Trophoblast cell (in vitro differentiated cells and primary cell): ENCODE measurements at regions not wholly inside any gene's neighbourhood (a gene's known extent, or its start where the extent isn't known, plus 50 kb on each side); places are given as distances from the start of the nearest gene placed in this dataset.
A peak's percentile ranks its signal among the peaks of the same experiment; 100 is the strongest.

Experiments used
- DNase-seq, 2 donors: peaks; one replicate each; pipeline ENCODE4 v3.0.0-alpha.2; 2016
- H2AFZ ChIP-seq: 2 replicates; pipeline ENCODE4 v1.6.1; 2013; ENCODE audit warnings: low read length, moderate library complexity, mild to moderate bottlenecking; ENCODE audit not compliant: insufficient read depth, poor library complexity
- H2AK5ac ChIP-seq: 2 replicates; pipeline ENCODE4 v1.6.1; 2013; ENCODE audit warnings: mild to moderate bottlenecking, low read length
- H2BK120ac ChIP-seq: 2 replicates; pipeline ENCODE4 v1.6.1; 2013; ENCODE audit warnings: low read length, mild to moderate bottlenecking, moderate library complexity; ENCODE audit not compliant: insufficient read depth, poor library complexity
- H2BK12ac ChIP-seq: 2 replicates; pipeline ENCODE4 v1.6.1; 2013; ENCODE audit warnings: mild to moderate bottlenecking, low read length, moderate library complexity
- H2BK5ac ChIP-seq: 2 replicates; pipeline ENCODE4 v1.6.1; 2013; ENCODE audit warnings: low read length, low read depth, moderate library complexity, mild to moderate bottlenecking; ENCODE audit not compliant: poor library complexity
- H3K14ac ChIP-seq: 2 replicates; pipeline ENCODE4 v1.6.1; 2013; ENCODE audit warnings: mild to moderate bottlenecking, low read length
- H3K18ac ChIP-seq: 2 replicates; pipeline ENCODE4 v1.6.1; 2013; ENCODE audit warnings: mild to moderate bottlenecking, low read length
- H3K23ac ChIP-seq: 2 replicates; pipeline ENCODE4 v1.6.1; 2013; ENCODE audit warnings: low read length
- H3K27ac ChIP-seq: 2 replicates; pipeline ENCODE4 v1.5.1; 2013; ENCODE audit warnings: low read depth, mild to moderate bottlenecking, inconsistent platforms, low read length, moderate library complexity
- H3K27me3 ChIP-seq: 2 replicates; pipeline ENCODE4 v1.6.1; 2013; ENCODE audit warnings: inconsistent platforms, mild to moderate bottlenecking, low read length, moderate library complexity; ENCODE audit not compliant: insufficient read depth
- H3K36me3 ChIP-seq, 2 experiments: 1 replicate in 1 of 2; 2 replicates in 1 of 2; pipeline ENCODE4 v1.6.1; 2013; ENCODE audit warnings: low read length in 2 of 2, mild to moderate bottlenecking in 2 of 2, moderate library complexity in 1 of 2; ENCODE audit not compliant: insufficient read depth in 2 of 2, control insufficient read depth in 1 of 2
- H3K4ac ChIP-seq: 2 replicates; pipeline ENCODE4 v1.6.1; 2013; ENCODE audit warnings: low read depth, mild to moderate bottlenecking, low read length, moderate library complexity
- H3K4me1 ChIP-seq, 2 experiments: 1 replicate in 1 of 2; 2 replicates in 1 of 2; pipeline ENCODE4 v1.6.1; 2013; ENCODE audit warnings: low read length in 2 of 2, mild to moderate bottlenecking in 2 of 2, moderate library complexity in 1 of 2; ENCODE audit not compliant: insufficient read depth in 2 of 2, control insufficient read depth in 1 of 2
- H3K4me2 ChIP-seq: 2 replicates; pipeline ENCODE4 v1.6.1; 2013; ENCODE audit warnings: inconsistent platforms, mild to moderate bottlenecking, low read length, moderate library complexity
- H3K4me3 ChIP-seq: 2 replicates; pipeline ENCODE4 v1.5.1; 2013; ENCODE audit warnings: mild to moderate bottlenecking, low read depth, low read length, inconsistent platforms
- H3K79me1 ChIP-seq: one replicate; pipeline ENCODE4 v1.6.1; 2013; ENCODE audit warnings: low read length
- H3K79me2 ChIP-seq: 2 replicates; pipeline ENCODE4 v1.6.1; 2013; ENCODE audit warnings: low read length, mild to moderate bottlenecking; ENCODE audit not compliant: control insufficient read depth, insufficient read depth, poor library complexity
- H3K9ac ChIP-seq: 2 replicates; pipeline ENCODE4 v1.6.1; 2013; ENCODE audit warnings: mild to moderate bottlenecking, low read length
- H3K9me3 ChIP-seq: 2 replicates; pipeline ENCODE4 v1.6.1; 2013; ENCODE audit warnings: low read depth, mild to moderate bottlenecking, control low read depth, inconsistent platforms, low read length; ENCODE audit not compliant: insufficient read depth
- H4K12ac ChIP-seq: 2 replicates; pipeline ENCODE4 v1.6.1; 2013; ENCODE audit warnings: low read depth, mild to moderate bottlenecking, low read length, moderate library complexity
- H4K8ac ChIP-seq: 2 replicates; pipeline ENCODE4 v1.6.1; 2013; ENCODE audit warnings: low read depth, mild to moderate bottlenecking, low read length, moderate library complexity
- H4K91ac ChIP-seq: one replicate; pipeline ENCODE4 v1.6.1; 2013; ENCODE audit warnings: low read depth, mild to moderate bottlenecking, low read length, moderate library complexity
- WGBS: extraction: QIAGEN DNeasy Blood & Tissue Kit; methylation state at CpG from one replicate; pipeline ENCODE4 v1.1.7; 2013; ENCODE audit warnings: missing lambda C conversion rate; ENCODE audit not compliant: insufficient read length, insufficient coverage; ENCODE audit errors: extremely low coverage; 5-methylcytosine and 5-hydroxymethylcytosine counted together

DNA sequence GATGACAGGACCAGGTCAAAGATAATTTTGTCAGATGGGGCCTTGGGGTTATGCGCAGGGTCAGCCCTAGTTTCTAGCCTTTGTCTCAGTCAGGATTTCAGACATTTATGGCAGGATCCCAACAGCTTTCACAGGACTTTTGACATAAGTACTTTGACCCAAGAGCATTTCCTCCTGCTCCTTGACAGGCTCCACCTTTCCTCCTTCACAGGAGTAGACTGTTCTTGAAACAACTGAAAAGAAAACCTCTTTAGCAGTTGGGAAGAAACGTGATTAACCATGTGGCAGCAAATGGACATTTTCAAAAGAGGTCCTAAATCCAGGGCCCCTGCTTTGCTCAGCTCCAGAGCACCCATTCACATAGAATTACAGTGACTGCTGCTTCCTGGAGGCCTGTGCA lies 120.4 kb upstream of the MAP3K7 start:
- Histone ChIP-seq H3K27me3 (no peaks in the 10 kb centered on the region), H3K18ac (no peak overlapping the region)
- WGBS, result no CpG with 5 or more reads among the region's 2 CpGs

GRCh38 chr6:90703336-90703735 lies 116.5 kb upstream of the MAP3K7 start:
- Histone ChIP-seq H3K79me2 (no peaks in the 10 kb centered on the region), H3K36me3 (no peaks in the 10 kb centered on the region), H3K4me3 (no peak overlapping the region), H3K27ac (no peak overlapping the region), H3K9me3 (no peaks in the 10 kb centered on the region), H2BK12ac (no peak overlapping the region), H2BK5ac (no peak overlapping the region), H3K27me3 (no peaks in the 10 kb centered on the region), H4K8ac (no peak overlapping the region), H3K9ac (no peak overlapping the region), H3K79me1 (no peaks in the 10 kb centered on the region), H4K12ac (no peak overlapping the region), H2AK5ac (no peak overlapping the region), H3K23ac (no peak overlapping the region), H2BK120ac (no peak overlapping the region), H4K91ac (no peak overlapping the region), H3K14ac (no peak overlapping the region), H3K4me1 (no peaks in the 10 kb centered on the region), H3K4ac (no peak overlapping the region), H3K18ac (no peak overlapping the region), H3K4me2 (no peak overlapping the region), H2AFZ (no peak overlapping the region)
- WGBS, result no CpG with 5 or more reads among the region's 7 CpGs
- no peak for DNase-seq

More for the DNA sequence above, 120.4 kb upstream of the MAP3K7 start:
- Histone ChIP-seq H3K36me3 (no peaks in the 10 kb centered on the region), H2AK5ac (no peak overlapping the region), H3K4me2 (no peak overlapping the region), H3K27ac (no peak overlapping the region), H3K9me3 (no peaks in the 10 kb centered on the region), H4K12ac (no peak overlapping the region), H3K79me2 (no peaks in the 10 kb centered on the region), H3K9ac (no peak overlapping the region), H3K4ac (no peak overlapping the region), H2AFZ (no peak overlapping the region), H4K8ac (no peak overlapping the region), H3K4me1 (no peaks in the 10 kb centered on the region), H2BK5ac (no peak overlapping the region), H3K79me1 (no peaks in the 10 kb centered on the region), H4K91ac (no peak overlapping the region), H2BK120ac (no peak overlapping the region), H3K14ac (no peak overlapping the region), H3K4me3 (no peak overlapping the region), H3K23ac (no peak overlapping the region), H2BK12ac (no peak overlapping the region)
- DNase-seq, result no peak

DNA sequence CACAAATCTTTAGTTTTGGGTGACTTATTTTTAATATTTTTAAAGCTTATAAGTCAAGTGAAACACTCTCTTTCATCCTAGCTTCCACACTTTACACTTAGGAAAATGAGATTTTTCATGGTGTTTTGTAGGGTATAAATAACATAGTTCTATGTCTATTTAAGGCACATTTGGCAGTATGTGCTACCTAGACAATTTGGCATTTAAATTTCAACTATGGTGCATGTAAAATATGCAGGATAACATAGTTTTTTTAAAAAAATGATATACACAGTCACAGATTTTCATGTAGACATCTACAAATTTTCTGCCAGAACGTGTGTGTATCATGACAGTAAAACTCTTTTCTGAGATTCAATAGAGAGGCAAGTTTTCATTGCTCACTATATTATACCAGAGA lies 115.1 kb upstream of the MAP3K7 start:
- H2BK5ac ChIP-seq, result no peak overlapping the region
- no peak overlapping the region for H3K14ac ChIP-seq
- no peak overlapping the region for H3K9ac ChIP-seq
- H3K27ac ChIP-seq, result no peak overlapping the region
- no peaks in the 10 kb centered on the region for H3K27me3 ChIP-seq
- H2BK12ac ChIP-seq, result no peak overlapping the region
- no peak overlapping the region for H3K18ac ChIP-seq
- no peak overlapping the region for H2AFZ ChIP-seq
- no peak overlapping the region for H3K4me2 ChIP-seq
- no peak for DNase-seq
- H2AK5ac ChIP-seq, result no peak overlapping the region
- H4K91ac ChIP-seq, result no peak overlapping the region
- H4K8ac ChIP-seq, result no peak overlapping the region
- no peaks in the 10 kb centered on the region for H3K79me1 ChIP-seq
- H2BK120ac ChIP-seq, result no peak overlapping the region
- H3K4me3 ChIP-seq, result no peak overlapping the region
- H3K4me1 ChIP-seq, result no peaks in the 10 kb centered on the region
- no peak overlapping the region for H4K12ac ChIP-seq
- H3K36me3 ChIP-seq, result no peaks in the 10 kb centered on the region
- no CpG with 5 or more reads among the region's 1 CpG for WGBS
- no peaks in the 10 kb centered on the region for H3K79me2 ChIP-seq
- H3K23ac ChIP-seq, result no peak overlapping the region
- H3K9me3 ChIP-seq, result no peaks in the 10 kb centered on the region
- no peak overlapping the region for H3K4ac ChIP-seq

DNA sequence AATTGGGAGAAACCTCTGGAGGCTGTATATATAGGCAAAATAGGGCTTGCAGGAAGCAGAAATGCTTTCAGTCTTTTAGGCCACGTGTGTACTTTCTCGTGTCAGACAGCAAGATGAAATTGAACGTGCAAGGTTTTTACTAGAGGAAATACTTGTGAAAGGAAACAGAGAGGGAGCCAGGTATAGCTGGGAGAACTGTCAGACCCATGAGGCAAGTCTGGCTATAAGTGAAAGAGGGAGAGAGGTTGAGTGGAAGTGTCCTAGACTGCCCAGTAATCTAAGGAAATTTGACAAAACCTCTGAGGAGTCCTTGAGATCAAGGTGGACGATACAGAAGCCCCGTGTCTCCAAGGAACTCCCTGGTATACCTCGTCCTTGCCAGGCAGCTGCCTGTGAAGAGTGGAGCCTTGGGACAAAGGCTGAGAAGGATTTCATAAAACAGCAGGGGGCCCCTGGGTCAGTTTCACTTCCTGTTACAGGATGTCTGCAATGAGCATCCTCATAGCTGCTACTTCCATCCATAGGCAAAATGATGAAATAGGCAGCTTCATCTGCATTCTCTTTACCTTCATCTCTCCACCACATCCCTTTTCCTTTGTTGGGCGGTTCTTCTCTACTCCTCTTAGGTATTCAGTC lies 114.4 kb upstream of the MAP3K7 start:
- Histone ChIP-seq H3K4me2 (no peak overlapping the region), H3K4me1 (no peaks in the 10 kb centered on the region), H4K12ac (no peak overlapping the region), H2BK5ac (no peak overlapping the region), H3K4ac (no peak overlapping the region), H3K14ac (no peak overlapping the region), H3K36me3 (no peaks in the 10 kb centered on the region), H3K23ac (no peak overlapping the region), H3K18ac (no peak overlapping the region), H3K79me2 (no peaks in the 10 kb centered on the region), H3K9ac (no peak overlapping the region), H3K9me3 (no peaks in the 10 kb centered on the region), H3K79me1 (no peaks in the 10 kb centered on the region), H2AK5ac (no peak overlapping the region), H4K91ac (no peak overlapping the region), H2AFZ (no peak overlapping the region), H2BK12ac (no peak overlapping the region), H3K27ac (no peak overlapping the region), H2BK120ac (no peak overlapping the region), H3K4me3 (no peak overlapping the region), H3K27me3 (no peaks in the 10 kb centered on the region), H4K8ac (no peak overlapping the region)
- DNase-seq, result peak in 1 of 2 donors; percentile 20
- no CpG with 5 or more reads among the region's 7 CpGs for WGBS
